PC-3 (cell line): ENCODE measurements at regions not wholly inside any gene's neighbourhood (a gene's known extent, or its start where the extent isn't known, plus 50 kb on each side); places are given as distances from the start of the nearest gene placed in this dataset.

ENCODE experiments used
- ATAC-seq: fragments of 200-7000 bp; cut with Tn5 transposase; 2 replicates; pipeline ENCODE4 v1.9.1; 2020; ENCODE audit warnings: mild to moderate bottlenecking, moderate library complexity
- BruUV-seq: library from RNA; stranded (reverse); fragments of 400-500 nt; replicated peaks from 2 replicates; lab custom pipeline; 2021; lab: Mats Ljungman, UMichigan
- CTCF ChIA-PET: fragments of 300-600 bp; sonication (Branson Sonifier 250); formaldehyde crosslinking; loops from one replicate; lab custom pipeline; 2022; ENCODE audit warnings: antibody characterized with exemption; lab: Charles Lee
- POLR2A ChIA-PET: fragments of 300-600 bp; sonication (Branson Sonifier 250); formaldehyde crosslinking; loops from one replicate; lab custom pipeline; 2022; ENCODE audit warnings: antibody characterized with exemption; ENCODE audit not compliant: unreplicated experiment; lab: Charles Lee
- DNase-seq: peaks from one replicate; pipeline ENCODE4 v3.0.0-alpha.2; 2015
- H2AFZ ChIP-seq: fragments of 300-600 bp; sonication (generic); 2 replicates; pipeline ENCODE4 v1.6.0; 2016; ENCODE audit warnings: antibody characterized with exemption, low read length
- H3F3A ChIP-seq: fragments of 300-600 bp; sonication (generic); one replicate; pipeline ENCODE4 v1.6.0; 2017; ENCODE audit warnings: antibody characterized with exemption, low read length, control low read depth, mild to moderate bottlenecking; ENCODE audit not compliant: unreplicated experiment
- H3K27ac ChIP-seq: fragments of 300-600 bp; sonication (generic); 2 replicates; pipeline ENCODE4 v1.5.1; 2016; ENCODE audit warnings: mild to moderate bottlenecking, low read length
- H3K27me3 ChIP-seq: fragments of 300-600 bp; sonication (generic); 2 replicates; pipeline ENCODE4 v1.6.1; 2016; ENCODE audit warnings: low read length, mixed read lengths
- H3K36me3 ChIP-seq: fragments of 300-600 bp; sonication (generic); 2 replicates; pipeline ENCODE4 v1.6.1; 2016; ENCODE audit warnings: low read depth, mixed run types, low read length, mixed read lengths
- H3K4me1 ChIP-seq: fragments of 300-600 bp; sonication (generic); 2 replicates; pipeline ENCODE4 v1.5.1; 2016; ENCODE audit warnings: low read length; ENCODE audit not compliant: insufficient read depth
- H3K4me2 ChIP-seq: fragments of 300-600 bp; sonication (generic); 2 replicates; pipeline ENCODE4 v1.6.0; 2016; ENCODE audit warnings: low read length
- H3K4me3 ChIP-seq: fragments of 300-600 bp; sonication (generic); 2 replicates; pipeline ENCODE4 v1.5.1; 2016; ENCODE audit warnings: mild to moderate bottlenecking, low read length, mixed read lengths
- H3K79me2 ChIP-seq: fragments of 300-600 bp; sonication (generic); 2 replicates; pipeline ENCODE4 v1.6.1; 2017; ENCODE audit warnings: low read length, mixed read lengths
- H3K9ac ChIP-seq: fragments of 300-600 bp; sonication (generic); 2 replicates; pipeline ENCODE4 v1.6.0; 2016; ENCODE audit warnings: mild to moderate bottlenecking, low read length
- H3K9me2 ChIP-seq: fragments of 300-600 bp; sonication (generic); replicated peaks from 2 replicates; pipeline ENCODE4 v1.6.1; 2016; ENCODE audit warnings: mixed run types, low read length, mixed read lengths
- H3K9me3 ChIP-seq: fragments of 300-600 bp; sonication (generic); 2 replicates; pipeline ENCODE4 v1.6.1; 2016; ENCODE audit warnings: low read length, mixed read lengths
- H4K20me1 ChIP-seq: fragments of 300-600 bp; sonication (generic); 2 replicates; pipeline ENCODE4 v1.6.1; 2016; ENCODE audit warnings: low read length, mixed read lengths
- CTCF ChIP-seq: fragments of 300-600 bp; sonication (generic); conservative IDR thresholded peaks from 2 replicates; pipeline ENCODE4 v1.5.1; 2017; ENCODE audit warnings: antibody characterized with exemption, low read depth, mild to moderate bottlenecking, low read length
- EZH2 ChIP-seq: fragments of 300-600 bp; sonication (generic); IDR thresholded peaks from one replicate; pipeline ENCODE4 v1.6.1; 2017; ENCODE audit warnings: antibody characterized with exemption, mild to moderate bottlenecking, low read length; ENCODE audit not compliant: unreplicated experiment
- EZH2phosphoT487 ChIP-seq: fragments of 300-600 bp; sonication (generic); IDR thresholded peaks from 2 replicates; pipeline ENCODE4 v1.6.1; 2018; ENCODE audit warnings: mild to moderate bottlenecking, antibody characterized with exemption, low read length, borderline replicate concordance
- intact Hi-C: fragments of 100-400 bp; cut with micrococcal nuclease; formaldehyde crosslinking; loops from 2 replicates; pipeline ENCODE4 v1.9.0; 2023

GRCh38 chr2:203789618-203790017 is 78.0 kb upstream of the CTLA4 start:
- Histone ChIP-seq H3K4me1 (no peaks in the 10 kb centered on the region), H3K9me3 (no peaks in the 10 kb centered on the region), H3K79me2 (no peaks in the 10 kb centered on the region), H3K9ac (no peak overlapping the region), H3K36me3 (no peaks in the 10 kb centered on the region), H3K4me2 (no peak overlapping the region), H3K4me3 (no peak overlapping the region), H3K9me2 (0 out of 2 replicates have a peak, but pooled peaks cover 3% of the 10 kb centered on the region), H4K20me1 (no peaks in the 10 kb centered on the region), H3K27ac (no peak overlapping the region), H3F3A (no peaks in the 10 kb centered on the region), H3K27me3 (no peaks in the 10 kb centered on the region), H2AFZ (no peak overlapping the region)
- DNase-seq (no peak), ATAC-seq (no peak)
- no peak for TF ChIP-seq EZH2phosphoT487
- no peak for TF ChIP-seq EZH2
- TF ChIP-seq CTCF: no peak
- ChIA-PET CTCF (interaction anchor here (0.6 kb wide), 1 partner anchor 297 kb away, joined by 6 read pairs; no protein-coding TSS in a partner anchor), POLR2A (no interaction called here)
- no TSS peak for BruUV-seq
- intact Hi-C loops: no loop called here

GRCh38 chr2:203790134-203790852 is 77.3 kb upstream of the CTLA4 start:
- POLR2A ChIA-PET: no interaction called here
- no peaks in the 10 kb centered on the region for H3K4me1 ChIP-seq
- H3K9ac ChIP-seq: no peak overlapping the region
- BruUV-seq: no TSS peak
- no peaks in the 10 kb centered on the region for H3K9me3 ChIP-seq
- CTCF ChIA-PET: interaction anchor here (0.6 kb wide), 1 partner anchor 298 kb away, joined by 6 read pairs; no protein-coding TSS in a partner anchor
- no peaks in the 10 kb centered on the region for H4K20me1 ChIP-seq
- DNase-seq: no peak
- H2AFZ ChIP-seq: no peak overlapping the region
- no peak overlapping the region for H3K27ac ChIP-seq
- no peaks in the 10 kb centered on the region for H3F3A ChIP-seq
- peak; percentile 22; the same call in 1 of the 2 replicates for ATAC-seq
- no peaks in the 10 kb centered on the region for H3K27me3 ChIP-seq
- 0 out of 2 replicates have a peak, but pooled peaks cover 3% of the 10 kb centered on the region for H3K9me2 ChIP-seq
- intact Hi-C loops: no loop called here
- no peak for TF ChIP-seq CTCF
- TF ChIP-seq EZH2: no peak
- no peak for TF ChIP-seq EZH2phosphoT487
- no peak overlapping the region for H3K4me2 ChIP-seq
- no peak overlapping the region for H3K4me3 ChIP-seq
- no peaks in the 10 kb centered on the region for H3K79me2 ChIP-seq
- H3K36me3 ChIP-seq: no peaks in the 10 kb centered on the region
